ENCODE measurements at regions not wholly inside any gene's neighbourhood (a gene's known extent, or its start where the extent isn't known, plus 50 kb on each side); places are given as distances from the start of the nearest gene placed in this dataset.

GRCh38 chr3:34464646-34465045, 666.2 kb downstream of the PDCD6IP start:
- TF ChIP-seq POLR2A (IDR thresholded peaks at IDR 0.05; ENCODE audit: low read length) (no peak), GATA1 (IDR thresholded peaks at IDR 0.05; ENCODE audit: low read depth, low read length) (no peak)
